BJ (cell line): ENCODE measurements at regions not wholly inside any gene's neighbourhood (a gene's known extent, or its start where the extent isn't known, plus 50 kb on each side); places are given as distances from the start of the nearest gene placed in this dataset.

Experiments used
- CTCF ChIA-PET: fragments of 350-600 bp; formaldehyde crosslinking; extraction: SDS; loops from one replicate; lab custom pipeline; 2021; ENCODE audit warnings: antibody characterized with exemption, inconsistent platforms; lab: Yijun Ruan, JAX
- POLR2A ChIA-PET: fragments of 300-600 bp; sonication (Branson Sonifier 250); formaldehyde crosslinking; extraction: SDS; loops from one replicate; lab custom pipeline; 2021; ENCODE audit warnings: antibody characterized with exemption; lab: Charles Lee
- DNase-seq: peaks from one replicate; pipeline ENCODE4 v3.0.0-alpha.2; 2011; ENCODE audit warnings: low read depth
- H3K27me3 ChIP-seq: 2 replicates; pipeline ENCODE4 v1.6.0; 2011; ENCODE audit warnings: low read length; ENCODE audit not compliant: control insufficient read depth, insufficient read depth
- H3K36me3 ChIP-seq: 2 replicates; pipeline ENCODE4 v1.5.1; 2011; ENCODE audit warnings: low read length; ENCODE audit not compliant: control insufficient read depth, insufficient read depth
- H3K4me3 ChIP-seq: 2 replicates; pipeline ENCODE4 v1.5.1; 2011; ENCODE audit warnings: low read depth, mild to moderate bottlenecking, control low read depth, low read length
- CTCF ChIP-seq: IDR thresholded peaks from 2 replicates; pipeline ENCODE4 v1.5.1; 2011; ENCODE audit warnings: low read depth, mild to moderate bottlenecking, control low read depth, inconsistent platforms, low read length, moderate library complexity; ENCODE audit not compliant: insufficient read depth

GRCh38 chr1:224802617-224803016 lies 126.9 kb upstream of the DNAH14 start:
- peaks cover 1% of the 10 kb centered on the region; the same call in 1 of the 2 replicates for H3K27me3 ChIP-seq
- TF ChIP-seq CTCF = no peak
- ChIA-PET CTCF (no interaction called here), POLR2A (no interaction called here)
- DNase-seq = no peak
- no peaks in the 10 kb centered on the region for H3K36me3 ChIP-seq
- no peak overlapping the region for H3K4me3 ChIP-seq

- no peak for DNase-seq
- no peak for TF ChIP-seq CTCF
- ChIA-PET POLR2A (no interaction called here), CTCF (no interaction called here)
- H3K4me3 ChIP-seq = no peak overlapping the region
- H3K27me3 ChIP-seq = peaks cover 1% of the 10 kb centered on the region; the same call in 1 of the 2 replicates
- H3K36me3 ChIP-seq = no peaks in the 10 kb centered on the region
Observed at GRCh38 chr1:224804220-224804619, 125.3 kb upstream of the DNAH14 start.

GRCh38 chr1:224805889-224806288 lies 123.6 kb upstream of the DNAH14 start:
- Histone ChIP-seq H3K4me3 (no peak overlapping the region), H3K36me3 (no peaks in the 10 kb centered on the region), H3K27me3 (peaks cover 1% of the 10 kb centered on the region; the same call in 1 of the 2 replicates)
- ChIA-PET POLR2A (no interaction called here), CTCF (no interaction called here)
- DNase-seq = no peak
- TF ChIP-seq CTCF = no peak

- no peak for TF ChIP-seq CTCF
- ChIA-PET POLR2A (no interaction called here), CTCF (interaction anchor here (0.6 kb wide), 1 partner anchor 29 kb away, joined by 3 read pairs; no protein-coding TSS in a partner anchor)
- peaks cover 1% of the 10 kb centered on the region; the same call in 1 of the 2 replicates for H3K27me3 ChIP-seq
- H3K4me3 ChIP-seq = no peak overlapping the region
- DNase-seq = no peak
- no peaks in the 10 kb centered on the region for H3K36me3 ChIP-seq
Observed at GRCh38 chr1:224809137-224809536, 120.3 kb upstream of the DNAH14 start.

GRCh38 chr1:224809613-224810012 lies 119.9 kb upstream of the DNAH14 start:
- H3K36me3 ChIP-seq = no peaks in the 10 kb centered on the region
- CTCF ChIA-PET = no interaction called here
- no peak overlapping the region for H3K4me3 ChIP-seq
- no peak for DNase-seq
- H3K27me3 ChIP-seq = peaks cover 1% of the 10 kb centered on the region; the same call in 1 of the 2 replicates
- TF ChIP-seq CTCF = no peak
- POLR2A ChIA-PET = no interaction called here
